Adipocyte (in vitro differentiated cells): ENCODE measurements at regions not wholly inside any gene's neighbourhood (a gene's known extent, or its start where the extent isn't known, plus 50 kb on each side); places are given as distances from the start of the nearest gene placed in this dataset.
"Not testable (repeated sequence)": the region's sequence is repeated elsewhere in the genome, so short reads cannot be mapped to it uniquely, and the experiment has no call there.

ENCODE experiments used
- DNase-seq: peaks from one replicate; pipeline ENCODE4 v3.0.0-alpha.2; 2015; ENCODE audit warnings: low read depth
- H3K27me3 ChIP-seq: replicated peaks from 2 replicates; pipeline ENCODE4 v1.7.0; 2013; ENCODE audit warnings: mild to moderate bottlenecking, low read length, moderate library complexity; ENCODE audit not compliant: control insufficient read depth, insufficient read depth
- H3K36me3 ChIP-seq: 2 replicates; pipeline ENCODE4 v1.7.0; 2013; ENCODE audit warnings: low read length, mild to moderate bottlenecking, moderate library complexity; ENCODE audit not compliant: control insufficient read depth, insufficient read depth, severe bottlenecking
- H3K4me1 ChIP-seq: 2 replicates; pipeline ENCODE4 v1.7.0; 2013; ENCODE audit warnings: mild to moderate bottlenecking, low read length, moderate library complexity; ENCODE audit not compliant: control insufficient read depth, insufficient read depth
- H3K4me3 ChIP-seq: 2 replicates; pipeline ENCODE4 v1.7.0; 2013; ENCODE audit warnings: mild to moderate bottlenecking, low read length, moderate library complexity
- H3K9ac ChIP-seq: 2 replicates; pipeline ENCODE4 v1.7.0; 2013; ENCODE audit warnings: mild to moderate bottlenecking, low read length, moderate library complexity
- H3K9me3 ChIP-seq: 2 replicates; pipeline ENCODE4 v1.7.0; 2013; ENCODE audit warnings: mild to moderate bottlenecking, low read length, moderate library complexity; ENCODE audit not compliant: control insufficient read depth

GRCh38 chr16:66085651-66086050 is 280.8 kb upstream of the CDH5 start:
- H3K4me3 ChIP-seq, result no peak overlapping the region
- peaks cover 12% of the 10 kb centered on the region for H3K4me1 ChIP-seq
- H3K9ac ChIP-seq, result no peak overlapping the region
- no peaks in the 10 kb centered on the region for H3K27me3 ChIP-seq
- H3K9me3 ChIP-seq, result no peaks in the 10 kb centered on the region
- H3K36me3 ChIP-seq, result no peaks in the 10 kb centered on the region
- DNase-seq, result no peak

- not testable (repeated sequence) for H3K9me3 ChIP-seq, H3K27me3 ChIP-seq, H3K9ac ChIP-seq, H3K36me3 ChIP-seq, DNase-seq, H3K4me3 ChIP-seq
- H3K4me1 ChIP-seq, result peaks cover 17% of the 10 kb centered on the region
Observed at GRCh38 chr16:66084731-66085130, 281.8 kb upstream of the CDH5 start.

GRCh38 chr16:66084306-66084705 is 282.2 kb upstream of the CDH5 start:
- no peaks in the 10 kb centered on the region for H3K36me3 ChIP-seq

GRCh38 chr16:66083171-66083570 is 283.3 kb upstream of the CDH5 start:
- Histone ChIP-seq H3K36me3 (no peaks in the 10 kb centered on the region), H3K9ac (no peak overlapping the region), H3K4me1 (peaks cover 17% of the 10 kb centered on the region), H3K27me3 (no peaks in the 10 kb centered on the region), H3K4me3 (no peak overlapping the region), H3K9me3 (no peaks in the 10 kb centered on the region)
- no peak for DNase-seq

More at GRCh38 chr16:66084306-66084705, 282.2 kb upstream of the CDH5 start:
- Histone ChIP-seq H3K9ac (no peak overlapping the region), H3K4me1 (peaks cover 17% of the 10 kb centered on the region), H3K9me3 (no peaks in the 10 kb centered on the region), H3K4me3 (no peak overlapping the region), H3K27me3 (no peaks in the 10 kb centered on the region)
- no peak for DNase-seq

- H3K4me1 ChIP-seq, result peaks cover 17% of the 10 kb centered on the region
- DNase-seq, result no peak
- no peak overlapping the region for H3K9ac ChIP-seq
- H3K27me3 ChIP-seq, result no peaks in the 10 kb centered on the region
- no peaks in the 10 kb centered on the region for H3K9me3 ChIP-seq
- H3K36me3 ChIP-seq, result no peaks in the 10 kb centered on the region
- H3K4me3 ChIP-seq, result no peak overlapping the region
Observed at GRCh38 chr16:66082424-66082823, 284.1 kb upstream of the CDH5 start.

GRCh38 chr16:66081775-66082366 is 284.6 kb upstream of the CDH5 start:
- peaks cover 17% of the 10 kb centered on the region for H3K4me1 ChIP-seq
- no peak overlapping the region for H3K9ac ChIP-seq
- DNase-seq, result peak; percentile 55
- no peaks in the 10 kb centered on the region for H3K9me3 ChIP-seq
- no peaks in the 10 kb centered on the region for H3K27me3 ChIP-seq
- no peak overlapping the region for H3K4me3 ChIP-seq
- H3K36me3 ChIP-seq, result no peaks in the 10 kb centered on the region

GRCh38 chr16:66079671-66080334 is 286.7 kb upstream of the CDH5 start:
- H3K9me3 ChIP-seq, result no peaks in the 10 kb centered on the region
- H3K36me3 ChIP-seq, result no peaks in the 10 kb centered on the region
- peak overlapping the region; percentile 36 for H3K9ac ChIP-seq
- no peak overlapping the region for H3K4me3 ChIP-seq
- peaks cover 17% of the 10 kb centered on the region for H3K4me1 ChIP-seq
- DNase-seq, result peak; percentile 86
- no peaks in the 10 kb centered on the region for H3K27me3 ChIP-seq

- DNase-seq, result peak; percentile 81
- Histone ChIP-seq H3K27me3 (no peaks in the 10 kb centered on the region), H3K36me3 (no peaks in the 10 kb centered on the region), H3K4me3 (no peak overlapping the region), H3K9me3 (peaks cover 17% of the 10 kb centered on the region), H3K9ac (no peak overlapping the region), H3K4me1 (peaks cover 12% of the 10 kb centered on the region)
Observed at GRCh38 chr16:66070140-66070917, 296.2 kb upstream of the CDH5 start.

- no peak overlapping the region for H3K9ac ChIP-seq
- H3K4me1 ChIP-seq, result peaks cover 12% of the 10 kb centered on the region
- H3K4me3 ChIP-seq, result no peak overlapping the region
- peaks cover 3% of the 10 kb centered on the region for H3K27me3 ChIP-seq
- peaks cover 17% of the 10 kb centered on the region for H3K9me3 ChIP-seq
- H3K36me3 ChIP-seq, result no peaks in the 10 kb centered on the region
- DNase-seq, result peak; percentile 61
Observed at GRCh38 chr16:66069587-66069986, 296.9 kb upstream of the CDH5 start.

GRCh38 chr16:66066404-66066803 is 300.1 kb upstream of the CDH5 start:
- Histone ChIP-seq H3K27me3 (peaks cover 3% of the 10 kb centered on the region), H3K9me3 (peaks cover 3% of the 10 kb centered on the region), H3K4me1 (peaks cover 12% of the 10 kb centered on the region), H3K4me3 (no peak overlapping the region), H3K36me3 (no peaks in the 10 kb centered on the region), H3K9ac (no peak overlapping the region)
- DNase-seq, result no peak

- no peak overlapping the region for H3K4me3 ChIP-seq
- no peaks in the 10 kb centered on the region for H3K9me3 ChIP-seq
- no peaks in the 10 kb centered on the region for H3K36me3 ChIP-seq
- DNase-seq, result peak; percentile 34
- H3K9ac ChIP-seq, result no peak overlapping the region
- peaks cover 12% of the 10 kb centered on the region for H3K4me1 ChIP-seq
- H3K27me3 ChIP-seq, result peaks cover 3% of the 10 kb centered on the region
Observed at GRCh38 chr16:66065925-66066324, 300.6 kb upstream of the CDH5 start.
